Hepatocyte (in vitro differentiated cells): ENCODE measurements at regions not wholly inside any gene's neighbourhood (a gene's known extent, or its start where the extent isn't known, plus 50 kb on each side); places are given as distances from the start of the nearest gene placed in this dataset.

Source experiments
- DNase-seq: peaks from one replicate; pipeline ENCODE4 v3.0.0-alpha.2; 2016; ENCODE audit warnings: low spot score
- H2AFZ ChIP-seq: fragments of 200-600 bp; sonication (generic); 2 replicates; pipeline ENCODE4 v1.6.0; 2016; ENCODE audit warnings: antibody characterized with exemption, mild to moderate bottlenecking
- H3K27ac ChIP-seq: fragments of 200-600 bp; sonication (generic); 2 replicates; pipeline ENCODE4 v1.5.1; 2016; ENCODE audit warnings: mild to moderate bottlenecking
- H3K27me3 ChIP-seq: fragments of 200-600 bp; sonication (generic); 2 replicates; pipeline ENCODE4 v1.6.1; 2016
- H3K36me3 ChIP-seq: fragments of 200-600 bp; sonication (generic); replicated peaks from 2 replicates; pipeline ENCODE4 v1.5.1; 2016; ENCODE audit warnings: low read depth; ENCODE audit not compliant: insufficient read depth
- H3K4me1 ChIP-seq: fragments of 200-600 bp; sonication (generic); 2 replicates; pipeline ENCODE4 v1.5.1; 2016; ENCODE audit warnings: mild to moderate bottlenecking, moderate library complexity; ENCODE audit not compliant: insufficient read depth
- H3K4me2 ChIP-seq: fragments of 200-600 bp; sonication (generic); 2 replicates; pipeline ENCODE4 v1.6.0; 2016
- H3K4me3 ChIP-seq: fragments of 200-600 bp; sonication (generic); 2 replicates; pipeline ENCODE4 v1.5.1; 2016; ENCODE audit warnings: mild to moderate bottlenecking
- H3K79me2 ChIP-seq: fragments of 200-600 bp; sonication (generic); 2 replicates; pipeline ENCODE4 v1.6.0; 2017; ENCODE audit warnings: mild to moderate bottlenecking
- H3K9me2 ChIP-seq: fragments of 200-600 bp; sonication (generic); replicated peaks from 2 replicates; pipeline ENCODE4 v1.6.0; 2017; ENCODE audit warnings: mild to moderate bottlenecking; ENCODE audit not compliant: insufficient read depth
- H3K9me3 ChIP-seq: fragments of 200-600 bp; sonication (generic); 2 replicates; pipeline ENCODE4 v1.5.1; 2016; ENCODE audit warnings: low read depth, mild to moderate bottlenecking
- H4K20me1 ChIP-seq: fragments of 200-600 bp; sonication (generic); 2 replicates; pipeline ENCODE4 v1.6.0; 2016; ENCODE audit warnings: mild to moderate bottlenecking; ENCODE audit not compliant: insufficient read depth, poor library complexity, severe bottlenecking
- CTCF ChIP-seq: fragments of 200-600 bp; sonication (generic); IDR thresholded peaks from 2 replicates; pipeline ENCODE4 v1.5.1; 2016; ENCODE audit warnings: antibody characterized with exemption, mild to moderate bottlenecking; ENCODE audit not compliant: poor library complexity
- EZH2 ChIP-seq: fragments of 200-600 bp; sonication (generic); IDR thresholded peaks from 2 replicates; pipeline ENCODE4 v1.6.1; 2016; ENCODE audit warnings: antibody characterized with exemption, mild to moderate bottlenecking, borderline replicate concordance
- EZH2phosphoT487 ChIP-seq: fragments of 200-600 bp; sonication (generic); IDR thresholded peaks from one replicate; pipeline ENCODE4 v1.6.1; 2018; ENCODE audit warnings: antibody characterized with exemption, mild to moderate bottlenecking, low read depth, moderate library complexity; ENCODE audit not compliant: unreplicated experiment, severe bottlenecking
- WGBS: methylation state at CpG from one replicate; pipeline ENCODE4 v1.1.6; 2016; ENCODE audit warnings: low lambda C conversion rate; ENCODE audit errors: missing lambda C conversion rate; 5-methylcytosine and 5-hydroxymethylcytosine counted together

GRCh38 chr10:58919927-58920654 is 256.4 kb upstream of the PHYHIPL start:
- H3K36me3 ChIP-seq = no peaks in the 10 kb centered on the region
- no peaks in the 10 kb centered on the region for H3K4me1 ChIP-seq
- no peak overlapping the region for H3K4me2 ChIP-seq
- H3K9me3 ChIP-seq = no peaks in the 10 kb centered on the region
- H4K20me1 ChIP-seq = no peaks in the 10 kb centered on the region
- no peaks in the 10 kb centered on the region for H3K79me2 ChIP-seq
- DNase-seq = no peak
- no peak overlapping the region for H2AFZ ChIP-seq
- no peak for TF ChIP-seq EZH2phosphoT487
- no peak for TF ChIP-seq EZH2
- TF ChIP-seq CTCF = no peak
- no peaks in the 10 kb centered on the region for H3K27me3 ChIP-seq
- no peak overlapping the region for H3K27ac ChIP-seq
- no peaks in the 10 kb centered on the region for H3K9me2 ChIP-seq
- WGBS = 27% methylated on average over 3 of the region's 3 CpGs
- H3K4me3 ChIP-seq = no peak overlapping the region

GRCh38 chr10:58920655-58921003 is 255.8 kb upstream of the PHYHIPL start:
- DNase-seq = no peak
- Histone ChIP-seq H3K27me3 (no peaks in the 10 kb centered on the region), H3K4me1 (no peaks in the 10 kb centered on the region), H2AFZ (no peak overlapping the region), H3K36me3 (no peaks in the 10 kb centered on the region), H3K4me2 (no peak overlapping the region), H3K9me3 (no peaks in the 10 kb centered on the region), H4K20me1 (no peaks in the 10 kb centered on the region), H3K9me2 (no peaks in the 10 kb centered on the region), H3K79me2 (no peaks in the 10 kb centered on the region), H3K27ac (no peak overlapping the region), H3K4me3 (no peak overlapping the region)
- TF ChIP-seq EZH2phosphoT487 = no peak
- TF ChIP-seq CTCF = no peak
- TF ChIP-seq EZH2 = no peak

- 57% methylated on average over 2 of the region's 2 CpGs for WGBS
- DNase-seq = no peak
- no peaks in the 10 kb centered on the region for H3K4me1 ChIP-seq
- no peaks in the 10 kb centered on the region for H4K20me1 ChIP-seq
- H3K9me3 ChIP-seq = no peaks in the 10 kb centered on the region
- H2AFZ ChIP-seq = no peak overlapping the region
- TF ChIP-seq CTCF (no peak), EZH2phosphoT487 (no peak), EZH2 (no peak)
- H3K4me2 ChIP-seq = peak overlapping the region; percentile 18
- H3K9me2 ChIP-seq = no peaks in the 10 kb centered on the region
- no peaks in the 10 kb centered on the region for H3K79me2 ChIP-seq
- H3K36me3 ChIP-seq = no peaks in the 10 kb centered on the region
- H3K4me3 ChIP-seq = no peak overlapping the region
- H3K27me3 ChIP-seq = no peaks in the 10 kb centered on the region
- no peak overlapping the region for H3K27ac ChIP-seq
These were observed 255.0 kb upstream of the PHYHIPL start for GRCh38 chr10:58921421-58921855.

GRCh38 chr10:58925381-58925780 is 251.1 kb upstream of the PHYHIPL start:
- H3K4me3 ChIP-seq = no peak overlapping the region
- 90% methylated on average over 2 of the region's 2 CpGs for WGBS

More at GRCh38 chr10:58925381-58925780, 251.1 kb upstream of the PHYHIPL start:
- Histone ChIP-seq H3K27ac (no peak overlapping the region), H3K9me2 (no peaks in the 10 kb centered on the region), H3K4me2 (no peak overlapping the region), H3K36me3 (no peaks in the 10 kb centered on the region), H3K79me2 (no peaks in the 10 kb centered on the region), H3K27me3 (no peaks in the 10 kb centered on the region), H3K9me3 (no peaks in the 10 kb centered on the region), H3K4me1 (no peaks in the 10 kb centered on the region), H2AFZ (no peak overlapping the region), H4K20me1 (no peaks in the 10 kb centered on the region)
- TF ChIP-seq EZH2 (no peak), EZH2phosphoT487 (no peak), CTCF (no peak)
- DNase-seq = no peak
